SJSA1 (cell line): ENCODE measurements at regions not wholly inside any gene's neighbourhood (a gene's known extent, or its start where the extent isn't known, plus 50 kb on each side); places are given as distances from the start of the nearest gene placed in this dataset.
"Not testable (repeated sequence)": the region's sequence is repeated elsewhere in the genome, so short reads cannot be mapped to it uniquely, and the experiment has no call there.

ENCODE experiments used
- DNase-seq, 2 experiments: peaks; one replicate each; pipeline ENCODE4 v3.0.0-alpha.2; 2015 to 2020; ENCODE audit warnings: low spot score in 2 of 2, low read depth in 1 of 2
- H3K27ac ChIP-seq: fragments of 250-450 bp; sonication (Bioruptor Pico); 2 replicates; pipeline ENCODE4 v1.5.1; 2020; ENCODE audit warnings: mild to moderate bottlenecking, moderate library complexity
- H3K27me3 ChIP-seq: fragments of 250-450 bp; sonication (Bioruptor Pico); replicated peaks from 2 replicates; pipeline ENCODE4 v1.5.1; 2020; ENCODE audit warnings: mild to moderate bottlenecking, moderate library complexity
- H3K36me3 ChIP-seq: fragments of 250-450 bp; sonication (Bioruptor Pico); 2 replicates; pipeline ENCODE4 v1.5.1; 2020; ENCODE audit warnings: mild to moderate bottlenecking
- H3K4me1 ChIP-seq: fragments of 250-450 bp; sonication (Bioruptor Pico); replicated peaks from 2 replicates; pipeline ENCODE4 v1.6.1; 2021; ENCODE audit warnings: mild to moderate bottlenecking
- H3K4me3 ChIP-seq: fragments of 250-450 bp; sonication (Bioruptor Pico); 2 replicates; pipeline ENCODE4 v1.5.1; 2020; ENCODE audit warnings: mild to moderate bottlenecking
- H3K9me3 ChIP-seq: fragments of 250-450 bp; sonication (Bioruptor Pico); replicated peaks from 2 replicates; pipeline ENCODE4 v1.5.1; 2020; ENCODE audit warnings: mild to moderate bottlenecking

GRCh38 chr12:46629331-46630229 is 196.2 kb downstream of the SLC38A4 start:
- H3K4me3 ChIP-seq = no peak overlapping the region
- peaks cover 10% of the 10 kb centered on the region for H3K4me1 ChIP-seq
- no peak for DNase-seq
- H3K36me3 ChIP-seq = no peaks in the 10 kb centered on the region
- 0 out of 2 replicates have a peak, but pooled peaks cover 2% of the 10 kb centered on the region for H3K9me3 ChIP-seq
- no peaks in the 10 kb centered on the region for H3K27me3 ChIP-seq
- no peak overlapping the region for H3K27ac ChIP-seq

- Histone ChIP-seq H3K4me1 (peaks cover 10% of the 10 kb centered on the region), H3K27ac (no peak overlapping the region), H3K27me3 (no peaks in the 10 kb centered on the region), H3K9me3 (0 out of 2 replicates have a peak, but pooled peaks cover 2% of the 10 kb centered on the region), H3K4me3 (no peak overlapping the region), H3K36me3 (no peaks in the 10 kb centered on the region)
- DNase-seq = no peak
Observed at GRCh38 chr12:46628176-46628575, 197.6 kb downstream of the SLC38A4 start.

GRCh38 chr12:46627686-46628085 is 198.1 kb downstream of the SLC38A4 start:
- Histone ChIP-seq H3K4me1 (peaks cover 10% of the 10 kb centered on the region), H3K9me3 (0 out of 2 replicates have a peak, but pooled peaks cover under 1% of the 10 kb centered on the region), H3K36me3 (no peaks in the 10 kb centered on the region), H3K27ac (no peak overlapping the region), H3K4me3 (no peak overlapping the region), H3K27me3 (no peaks in the 10 kb centered on the region)
- no peak for DNase-seq

- not testable (repeated sequence) for H3K9me3 ChIP-seq, DNase-seq, H3K4me3 ChIP-seq, H3K27ac ChIP-seq, H3K27me3 ChIP-seq, H3K36me3 ChIP-seq, H3K4me1 ChIP-seq
Observed at GRCh38 chr12:46619474-46619873, 206.3 kb downstream of the SLC38A4 start.

GRCh38 chr12:46617737-46618136 is 208.1 kb downstream of the SLC38A4 start:
- not testable (repeated sequence) for H3K9me3 ChIP-seq, H3K4me3 ChIP-seq, H3K27ac ChIP-seq, H3K27me3 ChIP-seq, H3K36me3 ChIP-seq, H3K4me1 ChIP-seq, DNase-seq

GRCh38 chr12:46617167-46617566 is 208.6 kb downstream of the SLC38A4 start:
- H3K36me3 ChIP-seq = no peaks in the 10 kb centered on the region
- no peaks in the 10 kb centered on the region for H3K27me3 ChIP-seq
- H3K4me1 ChIP-seq = no peaks in the 10 kb centered on the region
- H3K9me3 ChIP-seq = no peaks in the 10 kb centered on the region
- no peak for DNase-seq
- no peak overlapping the region for H3K4me3 ChIP-seq
- no peak overlapping the region for H3K27ac ChIP-seq

GRCh38 chr12:46610754-46611153 is 215.0 kb downstream of the SLC38A4 start:
- Histone ChIP-seq H3K4me1 (peaks cover 13% of the 10 kb centered on the region), H3K27me3 (no peaks in the 10 kb centered on the region), H3K4me3 (no peak overlapping the region), H3K27ac (no peak overlapping the region), H3K36me3 (no peaks in the 10 kb centered on the region), H3K9me3 (no peaks in the 10 kb centered on the region)
- DNase-seq = no peak

GRCh38 chr12:46609674-46610073 is 216.1 kb downstream of the SLC38A4 start:
- DNase-seq = no peak
- no peak overlapping the region for H3K4me3 ChIP-seq

GRCh38 chr12:46609273-46609623 is 216.5 kb downstream of the SLC38A4 start:
- Histone ChIP-seq H3K4me1 (peaks cover 13% of the 10 kb centered on the region), H3K27me3 (no peaks in the 10 kb centered on the region), H3K36me3 (no peaks in the 10 kb centered on the region), H3K9me3 (no peaks in the 10 kb centered on the region), H3K4me3 (no peak overlapping the region), H3K27ac (no peak overlapping the region)
- DNase-seq = peak in 1 of 2 experiments; percentile 4

More at GRCh38 chr12:46609674-46610073, 216.1 kb downstream of the SLC38A4 start:
- Histone ChIP-seq H3K36me3 (no peaks in the 10 kb centered on the region), H3K9me3 (no peaks in the 10 kb centered on the region), H3K27me3 (no peaks in the 10 kb centered on the region), H3K27ac (no peak overlapping the region), H3K4me1 (peaks cover 13% of the 10 kb centered on the region)

GRCh38 chr12:46608431-46609272 is 217.1 kb downstream of the SLC38A4 start:
- no peaks in the 10 kb centered on the region for H3K9me3 ChIP-seq
- peaks cover 13% of the 10 kb centered on the region for H3K4me1 ChIP-seq
- H3K27ac ChIP-seq = no peak overlapping the region
- no peaks in the 10 kb centered on the region for H3K36me3 ChIP-seq
- no peaks in the 10 kb centered on the region for H3K27me3 ChIP-seq
- DNase-seq = peak in 1 of 2 experiments; percentile 21
- H3K4me3 ChIP-seq = no peak overlapping the region

- Histone ChIP-seq H3K4me3 (no peak overlapping the region), H3K27ac (no peak overlapping the region), H3K9me3 (0 out of 2 replicates have a peak, but pooled peaks cover 2% of the 10 kb centered on the region), H3K36me3 (no peaks in the 10 kb centered on the region), H3K4me1 (peaks cover 13% of the 10 kb centered on the region), H3K27me3 (no peaks in the 10 kb centered on the region)
- no peak for DNase-seq
Observed at GRCh38 chr12:46604684-46605083, 221.1 kb downstream of the SLC38A4 start.

- Histone ChIP-seq H3K4me1 (peaks cover 9% of the 10 kb centered on the region), H3K36me3 (no peaks in the 10 kb centered on the region), H3K4me3 (no peak overlapping the region), H3K27ac (no peak overlapping the region), H3K9me3 (0 out of 2 replicates have a peak, but pooled peaks cover 2% of the 10 kb centered on the region), H3K27me3 (no peaks in the 10 kb centered on the region)
- no peak for DNase-seq
Observed at GRCh38 chr12:46603776-46604456, 221.9 kb downstream of the SLC38A4 start.

- 0 out of 2 replicates have a peak, but pooled peaks cover 2% of the 10 kb centered on the region for H3K9me3 ChIP-seq
- no peaks in the 10 kb centered on the region for H3K36me3 ChIP-seq
- DNase-seq = no peak
- H3K27ac ChIP-seq = no peak overlapping the region
- no peaks in the 10 kb centered on the region for H3K27me3 ChIP-seq
- no peaks in the 10 kb centered on the region for H3K4me1 ChIP-seq
- no peak overlapping the region for H3K4me3 ChIP-seq
Observed at GRCh38 chr12:46602474-46602873, 223.3 kb downstream of the SLC38A4 start.
